ENCODE measurements at regions not wholly inside any gene's neighbourhood (a gene's known extent, or its start where the extent isn't known, plus 50 kb on each side); places are given as distances from the start of the nearest gene placed in this dataset.

DNA sequence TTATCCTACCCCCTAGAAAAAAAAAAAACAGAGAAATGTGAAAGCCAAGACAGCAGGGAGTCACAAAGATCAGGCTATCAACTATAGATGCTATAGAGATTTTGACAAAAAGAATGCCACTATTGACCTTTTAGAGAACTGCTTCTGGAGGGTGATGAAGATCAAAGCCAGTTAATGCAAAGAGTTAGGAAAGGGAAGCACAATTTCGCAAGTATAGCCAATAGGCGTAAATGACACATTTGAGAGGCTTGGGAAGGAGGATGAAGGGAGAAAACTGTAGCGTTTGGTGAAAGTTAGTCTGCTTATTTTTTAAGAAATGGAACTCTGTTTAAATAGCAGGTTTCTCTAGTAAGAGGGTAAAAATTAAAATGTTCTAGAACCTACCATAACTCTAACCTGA, 190.7 kb downstream of the DUSP6 start:
- FAIRE-seq = no peak

GRCh38 chr12:89160716-89161123, 191.6 kb downstream of the DUSP6 start:
- FAIRE-seq (no peak), DNase-seq (ENCODE audit: low read depth) (peak; percentile 94)
- TF ChIP-seq, protein P1, sequence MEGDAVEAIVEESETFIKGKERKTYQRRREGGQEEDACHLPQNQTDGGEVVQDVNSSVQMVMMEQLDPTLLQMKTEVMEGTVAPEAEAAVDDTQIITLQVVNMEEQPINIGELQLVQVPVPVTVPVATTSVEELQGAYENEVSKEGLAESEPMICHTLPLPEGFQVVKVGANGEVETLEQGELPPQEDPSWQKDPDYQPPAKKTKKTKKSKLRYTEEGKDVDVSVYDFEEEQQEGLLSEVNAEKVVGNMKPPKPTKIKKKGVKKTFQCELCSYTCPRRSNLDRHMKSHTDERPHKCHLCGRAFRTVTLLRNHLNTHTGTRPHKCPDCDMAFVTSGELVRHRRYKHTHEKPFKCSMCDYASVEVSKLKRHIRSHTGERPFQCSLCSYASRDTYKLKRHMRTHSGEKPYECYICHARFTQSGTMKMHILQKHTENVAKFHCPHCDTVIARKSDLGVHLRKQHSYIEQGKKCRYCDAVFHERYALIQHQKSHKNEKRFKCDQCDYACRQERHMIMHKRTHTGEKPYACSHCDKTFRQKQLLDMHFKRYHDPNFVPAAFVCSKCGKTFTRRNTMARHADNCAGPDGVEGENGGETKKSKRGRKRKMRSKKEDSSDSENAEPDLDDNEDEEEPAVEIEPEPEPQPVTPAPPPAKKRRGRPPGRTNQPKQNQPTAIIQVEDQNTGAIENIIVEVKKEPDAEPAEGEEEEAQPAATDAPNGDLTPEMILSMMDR (IDR thresholded peaks at IDR 0.05; ENCODE audit: insufficient read depth, low read length, severe bottlenecking) = no peak
- Histone ChIP-seq H3K4me3 (ENCODE audit: low read depth, low read length) (no peak overlapping the region), H3K36me3 (ENCODE audit: control insufficient read depth, insufficient read depth, low read length) (no peaks in the 10 kb centered on the region), H3K27me3 (ENCODE audit: control insufficient read depth, insufficient read depth, low read length) (no peaks in the 10 kb centered on the region)

More for the DNA sequence above, 190.7 kb downstream of the DUSP6 start:
- TF ChIP-seq, protein P1 (IDR thresholded peaks at IDR 0.05; ENCODE audit: insufficient read depth, low read length, severe bottlenecking) = no peak
- DNase-seq (ENCODE audit: low read depth) = peak; percentile 49
- no peaks in the 10 kb centered on the region for H3K36me3 ChIP-seq (ENCODE audit: control insufficient read depth, insufficient read depth, low read length)
- no peaks in the 10 kb centered on the region for H3K27me3 ChIP-seq (ENCODE audit: control insufficient read depth, insufficient read depth, low read length)
- H3K4me3 ChIP-seq (ENCODE audit: low read depth, low read length) = no peak overlapping the region

DNA sequence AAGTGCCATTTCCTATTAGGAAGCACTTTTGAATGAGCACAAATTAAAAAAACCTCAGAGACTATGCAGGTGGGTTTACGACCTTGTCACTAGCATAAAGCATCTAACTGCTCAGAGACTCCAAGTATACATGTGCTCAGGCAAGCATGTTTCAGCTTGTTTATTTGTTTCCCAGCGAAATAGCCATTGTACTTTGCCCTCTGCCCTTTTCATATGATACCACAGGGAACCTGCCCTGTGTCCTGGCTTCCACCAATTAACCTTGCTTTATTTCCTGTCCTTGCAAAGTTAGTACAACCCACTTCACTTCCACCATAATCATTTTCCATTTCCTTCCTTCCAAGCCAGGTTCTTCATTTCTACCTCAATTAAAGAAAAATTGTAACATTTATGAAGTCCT, 194.9 kb downstream of the DUSP6 start:
- Histone ChIP-seq H3K27me3 (ENCODE audit: control insufficient read depth, insufficient read depth, low read length) (no peaks in the 10 kb centered on the region), H3K36me3 (ENCODE audit: control insufficient read depth, insufficient read depth, low read length) (no peaks in the 10 kb centered on the region), H3K4me3 (ENCODE audit: low read depth, low read length) (no peak overlapping the region)
- FAIRE-seq = no peak
- TF ChIP-seq, protein P1 (IDR thresholded peaks at IDR 0.05; ENCODE audit: insufficient read depth, low read length, severe bottlenecking) = no peak
- DNase-seq (ENCODE audit: low read depth) = no peak

DNA sequence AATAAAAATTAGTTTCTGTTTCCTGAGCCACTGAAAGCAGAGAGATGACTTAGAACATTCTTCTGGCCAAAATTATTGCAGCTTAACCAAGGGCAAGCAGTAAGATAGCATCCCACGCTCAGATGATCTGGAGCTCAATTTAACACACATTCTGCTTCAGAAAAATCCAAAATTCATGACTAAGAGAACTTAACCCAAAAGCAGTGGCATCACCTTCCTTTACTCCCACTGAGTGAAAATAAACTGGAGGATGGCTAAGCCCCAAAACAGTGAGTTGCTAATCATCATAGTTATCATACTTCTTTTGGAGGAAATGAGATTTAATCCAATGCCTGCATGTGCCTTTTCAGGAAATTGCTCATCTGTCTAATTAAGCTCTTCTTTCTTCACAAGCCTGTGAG, 195.4 kb downstream of the DUSP6 start:
- TF ChIP-seq, protein P1 (IDR thresholded peaks at IDR 0.05; ENCODE audit: insufficient read depth, low read length, severe bottlenecking) = no peak
- Histone ChIP-seq H3K36me3 (ENCODE audit: control insufficient read depth, insufficient read depth, low read length) (no peaks in the 10 kb centered on the region), H3K27me3 (ENCODE audit: control insufficient read depth, insufficient read depth, low read length) (no peaks in the 10 kb centered on the region), H3K4me3 (ENCODE audit: low read depth, low read length) (no peak overlapping the region)
- no peak for FAIRE-seq
- DNase-seq (ENCODE audit: low read depth) = peak; percentile 73

DNA sequence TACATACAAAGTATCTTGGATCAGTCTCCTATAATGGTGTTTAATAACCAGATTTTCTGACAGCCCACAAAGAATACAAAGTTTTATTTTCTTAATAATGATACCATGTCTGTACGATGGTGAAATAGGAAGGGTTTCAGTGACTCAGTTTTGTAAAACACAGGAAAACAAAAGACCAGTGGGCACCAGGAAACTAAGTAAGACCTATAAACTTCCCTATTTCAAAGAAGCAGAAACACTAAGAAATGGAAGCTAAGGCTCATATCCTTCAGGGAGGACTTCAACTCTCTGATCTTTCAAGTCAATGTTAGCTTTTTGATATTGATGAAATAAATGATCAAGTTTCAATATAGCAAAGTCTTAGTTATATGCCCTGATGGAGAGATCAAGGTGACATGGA, 196.0 kb downstream of the DUSP6 start:
- no peak overlapping the region for H3K4me3 ChIP-seq (ENCODE audit: low read depth, low read length)
- no peaks in the 10 kb centered on the region for H3K27me3 ChIP-seq (ENCODE audit: control insufficient read depth, insufficient read depth, low read length)
- FAIRE-seq = no peak
- H3K36me3 ChIP-seq (ENCODE audit: control insufficient read depth, insufficient read depth, low read length) = no peaks in the 10 kb centered on the region
- DNase-seq (ENCODE audit: low read depth) = peak; percentile 63
- TF ChIP-seq, protein P1 (IDR thresholded peaks at IDR 0.05; ENCODE audit: insufficient read depth, low read length, severe bottlenecking) = no peak

GRCh38 chr12:89155826-89156225, 196.5 kb downstream of the DUSP6 start:
- DNase-seq (ENCODE audit: low read depth) = no peak
- Histone ChIP-seq H3K27me3 (ENCODE audit: control insufficient read depth, insufficient read depth, low read length) (no peaks in the 10 kb centered on the region), H3K4me3 (ENCODE audit: low read depth, low read length) (no peak overlapping the region), H3K36me3 (ENCODE audit: control insufficient read depth, insufficient read depth, low read length) (no peaks in the 10 kb centered on the region)
- TF ChIP-seq, protein P1 (IDR thresholded peaks at IDR 0.05; ENCODE audit: insufficient read depth, low read length, severe bottlenecking) = no peak
- no peak for FAIRE-seq
